Left lobe of liver (tissue), 2 donors: ENCODE measurements at regions not wholly inside any gene's neighbourhood (a gene's known extent, or its start where the extent isn't known, plus 50 kb on each side); places are given as distances from the start of the nearest gene placed in this dataset.

ENCODE experiments used
- ATAC-seq: fragments of 200-7000 bp; cut with Tn5 transposase; one replicate; pipeline ENCODE4 v1.9.1; 2020; ENCODE audit warnings: mild to moderate bottlenecking, moderate library complexity
- DNase-seq: peaks from one replicate; pipeline ENCODE4 v3.0.0-alpha.2; 2020; ENCODE audit warnings: low spot score
- donor health status: DM: no; HTN: no; CAD: no; lungs with moderate emphysema.
- donor health status: DM: no; HTN: yes; CAD: no.

GRCh38 chr5:32504329-32504988 is 59.9 kb upstream of the ZFR start:
- ATAC-seq (no peak), DNase-seq (no peak)

GRCh38 chr5:32503261-32503660 is 58.7 kb upstream of the ZFR start:
- DNase-seq, result no peak
- no peak for ATAC-seq

- ATAC-seq, result no peak
- no peak for DNase-seq
Measured at GRCh38 chr5:32501071-32502002, 56.8 kb upstream of the ZFR start.

GRCh38 chr5:32500181-32500580 is 55.6 kb upstream of the ZFR start:
- no peak for ATAC-seq
- no peak for DNase-seq

GRCh38 chr5:32499261-32499660 is 54.7 kb upstream of the ZFR start:
- no peak for DNase-seq
- no peak for ATAC-seq

GRCh38 chr5:32498484-32498883 is 53.9 kb upstream of the ZFR start:
- no peak for ATAC-seq
- no peak for DNase-seq

- DNase-seq (no peak), ATAC-seq (no peak)
Measured at GRCh38 chr5:32496104-32496503, 51.6 kb upstream of the ZFR start.

GRCh38 chr5:32494827-32495226 is 50.3 kb upstream of the ZFR start:
- ATAC-seq (no peak), DNase-seq (no peak)
